GM19023 (cell line): ENCODE measurements at regions not wholly inside any gene's neighbourhood (a gene's known extent, or its start where the extent isn't known, plus 50 kb on each side); places are given as distances from the start of the nearest gene placed in this dataset.

Source experiments
- ATAC-seq: cut with Tn5 transposase; IDR thresholded peaks from one replicate; pipeline ENCODE4 v1.9.1; 2021; ENCODE audit warnings: mild to moderate bottlenecking, moderate library complexity; ENCODE audit not compliant: unreplicated experiment

- ATAC-seq, result no peak
Measured at GRCh38 chr3:145815707-145816413, 345.1 kb downstream of the PLOD2 start.

- peak; percentile 63 for ATAC-seq
Measured at GRCh38 chr3:145817870-145818483, 343.0 kb downstream of the PLOD2 start.

- no peak for ATAC-seq
Measured at GRCh38 chr3:145820170-145820569, 340.8 kb downstream of the PLOD2 start.

- no peak for ATAC-seq
Measured at GRCh38 chr3:145842294-145842902, 318.6 kb downstream of the PLOD2 start.

GRCh38 chr3:145843561-145843960, 317.4 kb downstream of the PLOD2 start:
- no peak for ATAC-seq

GRCh38 chr3:145849115-145849514, 311.9 kb downstream of the PLOD2 start:
- ATAC-seq, result no peak

- no peak for ATAC-seq
Measured at GRCh38 chr3:145854499-145854898, 306.5 kb downstream of the PLOD2 start.

GRCh38 chr3:145857956-145858355, 303.0 kb downstream of the PLOD2 start:
- ATAC-seq, result no peak

GRCh38 chr3:145864336-145864735, 296.6 kb downstream of the PLOD2 start:
- no peak for ATAC-seq

GRCh38 chr3:145865399-145866018, 295.5 kb downstream of the PLOD2 start:
- no peak for ATAC-seq

GRCh38 chr3:145869958-145870357, 291.0 kb downstream of the PLOD2 start:
- ATAC-seq, result peak; percentile 73

GRCh38 chr3:145882436-145882835, 278.5 kb downstream of the PLOD2 start:
- ATAC-seq, result no peak

GRCh38 chr3:145889730-145890129, 271.3 kb downstream of the PLOD2 start:
- peak; percentile 66 for ATAC-seq

GRCh38 chr3:145892869-145893268, 268.1 kb downstream of the PLOD2 start:
- ATAC-seq, result no peak

GRCh38 chr3:145893331-145893730, 267.7 kb downstream of the PLOD2 start:
- no peak for ATAC-seq

GRCh38 chr3:145898487-145898886, 262.5 kb downstream of the PLOD2 start:
- peak; percentile 32 for ATAC-seq

- ATAC-seq, result no peak
Measured at GRCh38 chr3:145899241-145899640, 261.7 kb downstream of the PLOD2 start.

- ATAC-seq, result peak; percentile 84
Measured at GRCh38 chr3:145900056-145900829, 260.7 kb downstream of the PLOD2 start.

- no peak for ATAC-seq
Measured at GRCh38 chr3:145902166-145902565, 258.8 kb downstream of the PLOD2 start.

- no peak for ATAC-seq
Measured at GRCh38 chr3:145903472-145904013, 257.4 kb downstream of the PLOD2 start.

GRCh38 chr3:145904138-145904537, 256.8 kb downstream of the PLOD2 start:
- no peak for ATAC-seq
